GM12878 (cell line): ENCODE measurements at regions not wholly inside any gene's neighbourhood (a gene's known extent, or its start where the extent isn't known, plus 50 kb on each side); places are given as distances from the start of the nearest gene placed in this dataset.

Experiments
- ATAC-seq: fragments of 200-7000 bp; cut with Tn5 transposase; 3 replicates; pipeline ENCODE4 v1.9.1; 2020; ENCODE audit warnings: mild to moderate bottlenecking, moderate library complexity
- BruUV-seq: library from RNA; stranded (reverse); fragments of 400-500 nt; replicated peaks from 2 replicates; lab custom pipeline; 2021; lab: Mats Ljungman, UMichigan
- CTCF ChIA-PET: fragments of 300-600 bp; sonication (Branson Sonifier 250); formaldehyde crosslinking; extraction: SDS; loops from one replicate; lab custom pipeline; 2021; ENCODE audit warnings: inconsistent platforms; lab: Yijun Ruan, JAX
- POLR2A ChIA-PET: fragments of 350-600 bp; formaldehyde crosslinking; extraction: SDS; loops from one replicate; lab custom pipeline; 2021; ENCODE audit warnings: inconsistent platforms; lab: Charles Lee
- RAD21 ChIA-PET: fragments of 300-600 bp; sonication (Branson Sonifier 250); formaldehyde crosslinking; loops from one replicate; lab custom pipeline; 2023; ENCODE audit warnings: antibody characterized with exemption; ENCODE audit not compliant: unreplicated experiment; lab: Charles Lee
- SMC1A ChIA-PET: fragments of 300-600 bp; sonication (Branson Sonifier 250); formaldehyde crosslinking; loops from one replicate; lab custom pipeline; 2023; ENCODE audit not compliant: unreplicated experiment, uncharacterized antibody; lab: Charles Lee
- DNase-seq: peaks from one replicate; pipeline ENCODE4 v3.0.0-alpha.2; 2011; ENCODE audit warnings: low read depth, low spot score
- FAIRE-seq: peaks from 3 replicates; lab custom pipeline; 2011; peaks lifted over from hg19 to GRCh38; lab: Jason Lieb, UNC
- H2AFZ ChIP-seq: 2 replicates; pipeline ENCODE4 v1.6.0; 2011; ENCODE audit warnings: low read depth, low read length, control low read depth; ENCODE audit not compliant: control insufficient read depth
- H3K27ac ChIP-seq: 2 replicates; pipeline ENCODE4 v1.5.1; 2011; ENCODE audit warnings: control low read depth; ENCODE audit not compliant: control insufficient read depth, insufficient read depth
- H3K27me3 ChIP-seq, 2 experiments: replicated peaks in 1 of 2; 2 replicates each; pipeline versions ENCODE4 v1.6.0 to v1.6.1; 2011; ENCODE audit warnings: low read length in 1 of 2; ENCODE audit not compliant: control insufficient read depth in 2 of 2, insufficient read depth in 2 of 2
- H3K36me3 ChIP-seq, 2 experiments: 2 replicates each; pipeline ENCODE4 v1.5.1; 2011; ENCODE audit warnings: low read length in 1 of 2; ENCODE audit not compliant: control insufficient read depth in 2 of 2, insufficient read depth in 2 of 2
- H3K4me1 ChIP-seq: 2 replicates; pipeline ENCODE4 v1.6.1; 2011; ENCODE audit warnings: mild to moderate bottlenecking, low read length, moderate library complexity, mixed read lengths; ENCODE audit not compliant: control insufficient read depth, insufficient read depth
- H3K4me2 ChIP-seq: 2 replicates; pipeline ENCODE4 v1.6.0; 2011; ENCODE audit warnings: control low read depth; ENCODE audit not compliant: control insufficient read depth, insufficient read depth
- H3K4me3 ChIP-seq: fragments of 200-600 bp; sonication (generic); 2 replicates; pipeline ENCODE4 v1.5.1; 2016
- H3K79me2 ChIP-seq: 2 replicates; pipeline ENCODE4 v1.6.0; 2011; ENCODE audit warnings: low read length; ENCODE audit not compliant: control insufficient read depth, insufficient read depth
- H3K9ac ChIP-seq: 2 replicates; pipeline ENCODE4 v1.8.0; 2011; ENCODE audit warnings: low read length, control low read depth, mixed read lengths; ENCODE audit not compliant: control insufficient read depth, insufficient read depth
- H3K9me3 ChIP-seq: replicated peaks from 3 replicates; pipeline ENCODE4 v1.5.1; 2011; ENCODE audit warnings: mild to moderate bottlenecking, low read length; ENCODE audit not compliant: control insufficient read depth, insufficient read depth
- H4K20me1 ChIP-seq: 2 replicates; pipeline ENCODE4 v1.6.0; 2011; ENCODE audit not compliant: control insufficient read depth, insufficient read depth
- CBFB ChIP-seq: IDR thresholded peaks from 2 replicates; pipeline ENCODE4 v1.6.1; 2016; ENCODE audit warnings: antibody characterized with exemption, low read depth
- CEBPZ ChIP-seq: fragments of 150-350 bp; IDR thresholded peaks from 2 replicates; pipeline ENCODE4 v1.6.1; 2016; ENCODE audit warnings: low read depth, low read length
- RUNX3 ChIP-seq: IDR thresholded peaks from 2 replicates; pipeline ENCODE4 v1.6.1; 2012; ENCODE audit warnings: low read length, inconsistent platforms
- SREBF2 ChIP-seq: IDR thresholded peaks from 2 replicates; pipeline ENCODE4 v1.6.1; 2012; ENCODE audit warnings: mild to moderate bottlenecking, low read length
- WGBS: methylation state at CpG from one replicate; pipeline ENCODE4 v1.1.6; 2016; ENCODE audit warnings: low lambda C conversion rate; ENCODE audit not compliant: insufficient replicate concordance, insufficient coverage; ENCODE audit errors: missing lambda C conversion rate; 5-methylcytosine and 5-hydroxymethylcytosine counted together
- in situ Hi-C: fragments of 300-500 bp; cut with MboI; formaldehyde crosslinking; loops from 9 replicates; pipeline ENCODE4 v1.14.3; 2018; ENCODE audit warnings: mixed read lengths
- intact Hi-C: fragments of 100-400 bp; cut with micrococcal nuclease; formaldehyde crosslinking; loops from one replicate; pipeline ENCODE4 v1.14.2; 2022; ENCODE audit not compliant: unreplicated experiment

- TF ChIP-seq CEBPZ = no peak
- no peak for TF ChIP-seq RUNX3
- no peak for TF ChIP-seq CBFB
- TF ChIP-seq, all 136 proteins: peak for 0
Measured at GRCh38 chrX:109266034-109266433, 215.9 kb downstream of the GUCY2F start (continued).

- ChIA-PET CTCF (no interaction called here), RAD21 (no interaction called here), POLR2A (no interaction called here), SMC1A (interaction anchor here (11.2 kb wide), 1 partner anchor 76 kb away, joined by 168 read pairs; no protein-coding TSS in a partner anchor)
- intact Hi-C loops (no loop called here), in situ Hi-C loops (no loop called here)
- H3K36me3 ChIP-seq = no peaks in the 10 kb centered on the region
- H3K27ac ChIP-seq = no peak overlapping the region
- H3K9ac ChIP-seq = no peak overlapping the region
- DNase-seq = no peak
- ATAC-seq = peak; percentile 76
- no peak for TF ChIP-seq SREBF2
- 0 out of 2 replicates have a peak, but pooled peaks cover 2% of the 10 kb centered on the region for H3K4me1 ChIP-seq
- no peak overlapping the region for H3K4me2 ChIP-seq
- no peak overlapping the region; the same call in 1 of the 2 replicates for H2AFZ ChIP-seq
- no peaks in the 10 kb centered on the region for H3K79me2 ChIP-seq
- no TSS peak for BruUV-seq
- FAIRE-seq = no peak
- H3K9me3 ChIP-seq = no peaks in the 10 kb centered on the region; the same call in 2 of the 3 replicates
- H3K27me3 ChIP-seq = no peaks in the 10 kb centered on the region
- H3K4me3 ChIP-seq = no peak overlapping the region
- no peaks in the 10 kb centered on the region for H4K20me1 ChIP-seq
- 0% methylated on average over 1 of the region's 1 CpG for WGBS
Measured at GRCh38 chrX:109264878-109265277, 217.0 kb downstream of the GUCY2F start.
